ENCODE measurements at regions not wholly inside any gene's neighbourhood (a gene's known extent, or its start where the extent isn't known, plus 50 kb on each side); places are given as distances from the start of the nearest gene placed in this dataset.

DNA sequence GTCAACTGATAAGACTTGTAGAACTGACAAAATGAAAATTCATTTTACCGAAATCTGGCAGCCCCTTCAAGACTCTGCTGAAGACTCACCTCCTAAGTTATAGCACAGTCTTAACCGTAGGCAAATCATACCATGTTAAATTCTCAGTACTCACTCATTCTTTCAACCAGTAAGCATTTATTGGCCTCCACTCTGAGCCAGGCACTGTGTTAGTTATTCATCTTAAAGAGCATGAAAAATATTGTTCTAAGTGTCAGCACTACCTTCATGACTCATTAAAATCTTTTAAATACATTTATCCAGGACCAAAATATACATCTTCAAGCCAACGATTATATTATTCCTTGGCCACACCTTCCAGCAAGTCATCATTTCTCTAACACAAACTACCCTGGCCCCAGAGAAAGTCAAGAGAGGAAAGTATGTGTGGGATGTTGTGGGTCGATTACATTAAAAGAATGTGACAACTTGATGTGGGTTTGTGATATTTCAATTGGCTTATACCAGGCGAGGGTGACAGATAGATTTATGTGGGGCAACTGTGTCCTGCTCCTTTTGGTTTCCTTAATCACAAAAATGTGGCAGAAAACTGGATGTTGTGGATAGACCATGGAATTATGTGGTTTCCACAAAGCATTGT is 55.0 kb downstream of the TMEM30B start:
- DNase-seq (ENCODE audit: low spot score), result no peak

DNA sequence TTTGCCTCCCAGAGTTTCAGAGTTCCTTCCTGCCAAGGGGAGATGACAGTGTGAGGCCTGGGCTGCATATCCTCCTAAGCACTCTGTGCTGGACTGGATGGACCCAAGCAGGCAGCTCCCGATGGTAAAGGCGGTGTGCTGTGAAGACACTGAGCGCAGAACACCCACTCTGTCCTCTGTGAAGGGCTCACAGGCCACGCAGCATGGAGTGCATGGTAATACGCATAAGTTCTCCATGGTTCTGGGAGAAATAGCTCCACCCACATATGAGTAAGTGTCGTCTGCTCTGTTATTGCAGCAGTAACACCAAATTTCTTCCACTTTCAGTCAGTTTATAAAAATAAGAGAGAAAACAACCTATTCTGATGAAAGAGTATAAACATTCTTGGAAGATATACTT is 55.8 kb downstream of the TMEM30B start:
- no peak for DNase-seq (ENCODE audit: low spot score)

DNA sequence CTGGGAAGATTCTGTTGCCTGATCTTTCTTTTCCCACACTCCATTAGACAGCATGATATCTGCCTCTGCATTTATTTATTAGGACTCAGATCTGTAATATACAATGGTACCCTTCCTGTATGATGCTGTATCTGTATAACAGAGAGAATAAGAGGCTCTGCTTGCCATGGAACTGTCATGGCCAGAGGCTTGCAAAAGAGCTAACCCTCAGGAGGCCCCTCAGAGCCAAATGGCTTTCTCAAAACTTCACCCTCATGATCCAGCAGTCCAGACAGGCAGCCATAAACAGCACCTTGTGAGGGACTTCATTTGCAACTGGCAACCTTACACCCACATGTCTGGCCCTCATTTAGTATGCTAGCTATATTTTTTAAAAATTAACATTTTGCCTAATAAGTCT is 57.6 kb downstream of the TMEM30B start:
- DNase-seq (ENCODE audit: low spot score), result no peak

DNA sequence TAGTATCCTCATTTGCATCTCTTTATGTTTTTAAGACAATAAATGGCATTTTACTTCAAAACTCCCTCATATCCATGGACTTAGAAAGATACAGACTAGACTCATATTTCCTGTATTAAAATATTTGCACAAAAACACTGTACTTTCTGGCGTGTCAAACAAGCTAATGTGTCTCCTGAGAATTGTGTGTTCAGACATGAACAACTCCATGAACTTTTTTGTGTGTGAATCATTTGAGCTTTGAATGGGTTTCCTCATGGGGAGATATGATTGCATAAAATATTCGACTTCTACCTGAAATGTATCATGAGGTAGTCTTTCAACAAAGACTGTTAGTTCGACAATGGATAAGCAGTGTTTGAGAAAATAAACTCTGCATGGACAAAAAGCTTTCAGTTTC is 58.8 kb downstream of the TMEM30B start:
- DNase-seq (ENCODE audit: low spot score), result no peak

DNA sequence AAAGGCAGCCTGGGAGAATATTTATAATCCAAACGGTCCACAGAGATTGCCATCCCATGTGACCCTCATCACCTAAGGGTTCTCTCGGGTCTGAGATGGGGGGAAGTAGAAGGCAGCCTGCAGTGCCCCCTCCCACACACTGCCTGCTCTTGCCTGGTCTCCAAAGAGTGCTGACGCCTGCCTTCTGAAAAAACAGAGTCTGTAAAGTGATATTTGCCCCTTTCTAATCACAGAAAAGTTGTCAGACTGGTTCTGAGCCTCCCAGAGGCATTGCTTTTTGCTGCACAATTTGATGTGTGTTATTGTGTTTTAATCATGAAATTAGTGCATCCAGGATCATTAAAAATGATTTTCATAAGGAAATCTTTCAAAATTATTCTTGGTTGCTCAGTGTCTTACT is 59.2 kb downstream of the TMEM30B start:
- no peak for DNase-seq (ENCODE audit: low spot score)

DNA sequence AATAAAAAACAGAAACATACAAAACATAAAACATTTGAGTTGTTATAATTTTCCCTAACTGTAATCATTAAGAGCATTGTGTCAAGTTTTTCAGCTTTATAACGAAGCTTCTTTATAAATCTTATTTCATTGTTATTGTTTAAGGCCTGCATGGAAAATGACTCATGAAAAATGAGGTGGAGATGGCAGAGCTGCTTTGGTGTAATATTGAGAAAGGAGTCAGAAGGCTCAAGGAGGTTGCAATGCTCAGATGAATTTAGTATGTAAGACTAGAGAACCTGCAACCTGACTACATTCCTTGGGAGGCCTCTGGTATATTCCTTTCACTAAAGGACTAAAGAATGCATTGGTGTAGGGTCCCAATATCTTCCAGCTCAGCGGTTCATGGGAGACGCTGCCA is 61.5 kb downstream of the TMEM30B start:
- DNase-seq (ENCODE audit: low spot score), result no peak

DNA sequence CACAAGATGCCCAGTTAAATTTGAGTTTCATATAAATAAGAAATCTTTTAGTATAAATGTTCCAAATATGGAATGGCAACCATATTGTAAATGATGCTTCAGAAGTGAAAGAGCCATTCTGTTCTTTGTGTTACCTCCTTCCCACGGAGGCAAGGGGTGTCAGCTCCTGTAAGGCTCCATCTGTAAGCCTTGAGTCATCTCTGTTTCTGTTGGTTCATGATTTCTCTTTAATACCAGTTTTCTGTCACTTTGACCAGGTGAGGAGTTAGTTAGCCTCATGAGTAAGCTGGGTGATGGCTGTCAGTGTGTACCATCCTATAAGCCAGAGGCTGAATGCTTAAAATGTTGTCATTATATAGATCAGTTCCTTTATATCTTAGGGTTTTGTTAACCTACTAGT is 61.9 kb downstream of the TMEM30B start:
- DNase-seq (ENCODE audit: low spot score), result no peak

DNA sequence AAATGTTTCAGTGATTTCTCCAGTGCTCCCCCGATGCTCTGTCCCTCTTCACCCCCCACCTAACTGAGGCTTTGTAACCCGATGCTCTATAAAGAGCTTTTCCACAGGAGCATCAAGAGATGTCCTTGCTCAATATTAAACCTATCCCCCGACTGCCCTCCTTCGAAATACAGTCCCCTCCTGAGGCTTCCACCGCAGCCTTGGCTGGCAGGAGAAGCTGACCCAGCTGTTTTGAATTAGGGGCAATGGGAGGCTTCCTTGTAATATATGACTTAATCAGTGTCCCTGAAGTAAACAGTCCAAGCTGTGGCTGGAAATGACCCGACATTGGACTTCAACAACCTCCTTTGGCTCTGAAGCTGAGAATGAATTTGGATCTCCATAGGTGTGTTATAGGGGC is 62.4 kb downstream of the TMEM30B start:
- DNase-seq (ENCODE audit: low spot score), result no peak

DNA sequence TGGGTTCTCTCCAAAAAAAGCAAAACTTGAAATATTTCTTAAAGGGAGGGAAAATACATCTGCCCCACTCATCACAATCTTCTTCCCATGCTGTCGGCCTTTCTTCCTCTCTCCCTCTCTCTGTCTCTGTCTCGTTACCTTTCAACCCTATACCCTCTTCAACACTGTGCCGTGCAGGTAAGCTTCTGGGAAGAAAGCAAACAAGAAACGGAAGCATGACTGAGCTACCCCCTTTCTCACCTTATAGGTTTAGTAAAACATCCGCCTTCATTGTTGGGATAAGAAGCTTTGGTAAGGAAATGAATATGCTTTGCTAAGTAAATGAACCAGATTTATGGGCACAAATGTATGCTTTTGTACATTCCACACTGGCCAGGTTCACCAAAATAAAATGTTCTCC is 63.0 kb downstream of the TMEM30B start:
- DNase-seq (ENCODE audit: low spot score), result no peak

DNA sequence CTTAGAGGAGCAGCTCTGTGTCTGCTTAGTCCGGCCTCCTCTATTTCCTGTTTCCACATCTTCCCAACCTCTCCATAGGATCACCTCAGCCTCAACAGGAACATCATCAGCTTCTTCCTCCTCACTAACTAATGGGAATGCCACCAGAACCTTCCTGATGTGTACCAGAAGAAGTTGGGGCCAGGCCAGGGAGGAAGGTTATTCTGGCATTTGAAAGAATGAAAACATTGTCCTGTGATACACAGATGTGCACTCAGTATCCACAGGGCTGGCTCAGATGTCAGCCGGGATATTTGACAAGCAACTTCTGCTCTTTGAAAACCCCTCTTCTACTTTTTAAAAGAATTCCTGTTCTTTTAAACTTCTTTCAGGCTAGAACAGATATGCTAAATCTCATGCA is 63.6 kb downstream of the TMEM30B start:
- DNase-seq (ENCODE audit: low spot score), result no peak

DNA sequence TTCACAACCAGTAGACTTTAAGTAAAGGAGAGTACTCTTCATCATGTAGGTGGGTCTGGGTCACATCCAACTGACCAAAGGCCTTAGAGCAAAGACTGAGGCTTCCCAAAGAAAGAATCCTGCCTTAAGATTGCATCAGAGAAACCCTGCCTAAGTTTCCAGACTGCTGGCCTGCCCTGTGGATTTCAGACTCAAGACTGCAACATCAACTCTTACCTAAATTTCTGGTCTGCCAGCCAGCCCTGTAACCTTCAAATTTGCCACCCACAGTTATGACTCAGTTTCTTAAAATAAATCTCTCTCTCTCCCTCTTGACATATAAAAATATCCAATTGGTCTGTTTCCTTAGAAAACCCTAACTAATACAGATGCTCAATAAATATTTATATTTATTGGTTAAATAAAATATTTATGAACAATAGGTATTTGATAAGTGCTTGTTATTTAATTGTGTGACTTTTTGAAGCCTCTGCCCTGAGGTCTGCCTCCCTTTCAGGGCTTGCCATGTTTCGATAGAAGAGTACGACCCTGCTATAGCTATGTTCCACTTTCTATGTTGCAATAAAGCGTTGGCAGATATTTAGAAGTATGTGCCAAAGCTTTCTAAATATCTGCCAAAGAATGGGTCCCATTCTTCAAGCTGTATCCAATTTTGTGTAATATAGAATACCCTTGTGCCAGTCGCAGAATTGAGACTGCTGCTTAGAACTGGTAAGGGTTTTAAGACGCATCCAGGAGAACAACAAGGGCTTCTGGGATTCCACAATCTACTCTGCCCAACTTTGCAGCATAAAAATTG is 65.7 kb downstream of the TMEM30B start:
- no peak for DNase-seq (ENCODE audit: low spot score)

DNA sequence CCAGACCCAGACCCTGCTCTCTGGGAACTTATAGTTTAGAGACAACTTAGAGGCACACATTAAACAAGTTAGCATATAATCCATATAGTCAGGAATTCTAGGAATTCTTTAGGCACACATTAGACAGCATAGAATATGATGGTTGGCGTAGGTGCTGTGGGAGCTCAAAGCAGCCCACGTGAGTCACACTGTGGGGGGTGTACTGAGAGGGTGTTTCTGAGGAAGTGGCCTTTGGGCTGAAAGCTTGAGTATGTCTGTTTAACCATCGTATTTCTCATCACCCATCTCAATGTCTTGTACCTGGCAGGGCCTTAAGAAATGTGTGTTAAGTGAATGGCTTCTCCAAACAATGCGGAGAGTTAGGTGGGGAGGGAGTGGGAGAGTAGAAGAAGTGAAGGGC is 67.2 kb downstream of the TMEM30B start:
- DNase-seq (ENCODE audit: low spot score), result no peak

DNA sequence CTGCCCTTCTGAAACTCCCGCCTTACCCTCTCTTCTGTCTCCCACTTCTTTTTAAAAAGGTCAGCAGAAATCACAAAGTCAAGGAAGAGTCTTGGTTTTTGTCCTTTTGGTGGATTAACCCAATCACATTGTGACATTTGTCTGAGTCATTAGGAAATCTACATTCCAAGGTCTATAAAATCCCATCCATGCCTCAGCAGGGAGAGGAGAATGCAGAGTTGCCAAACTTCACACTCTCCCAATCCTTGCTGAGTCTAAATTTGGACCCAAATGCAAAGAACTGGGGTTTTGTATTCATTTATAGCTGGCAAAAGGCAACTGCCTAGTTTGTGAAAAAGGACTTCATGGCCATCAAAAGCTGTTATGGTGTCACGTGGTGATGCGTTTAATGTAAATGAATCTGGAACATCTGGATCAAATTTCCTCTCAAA is 67.9 kb downstream of the TMEM30B start:
- no peak for DNase-seq (ENCODE audit: low spot score)

DNA sequence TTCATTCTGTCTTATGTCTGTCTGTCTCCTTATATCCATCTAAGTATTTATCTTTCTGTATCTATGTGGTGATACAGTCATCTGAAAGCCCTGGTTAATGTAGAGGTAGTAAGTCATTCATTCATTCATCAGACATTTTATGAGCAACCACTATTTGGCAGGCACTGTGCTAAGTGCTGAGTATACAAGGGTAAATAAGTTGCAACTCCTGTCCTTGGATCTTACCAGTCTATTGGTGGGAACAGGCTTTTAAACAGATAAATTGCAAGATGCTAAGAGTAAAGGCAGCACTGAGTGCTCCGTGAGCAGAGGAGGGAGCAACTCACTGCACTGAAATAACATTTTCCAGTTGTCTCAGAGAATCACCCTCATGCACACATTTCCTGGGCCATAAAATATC is 68.6 kb downstream of the TMEM30B start:
- DNase-seq (ENCODE audit: low spot score), result no peak

DNA sequence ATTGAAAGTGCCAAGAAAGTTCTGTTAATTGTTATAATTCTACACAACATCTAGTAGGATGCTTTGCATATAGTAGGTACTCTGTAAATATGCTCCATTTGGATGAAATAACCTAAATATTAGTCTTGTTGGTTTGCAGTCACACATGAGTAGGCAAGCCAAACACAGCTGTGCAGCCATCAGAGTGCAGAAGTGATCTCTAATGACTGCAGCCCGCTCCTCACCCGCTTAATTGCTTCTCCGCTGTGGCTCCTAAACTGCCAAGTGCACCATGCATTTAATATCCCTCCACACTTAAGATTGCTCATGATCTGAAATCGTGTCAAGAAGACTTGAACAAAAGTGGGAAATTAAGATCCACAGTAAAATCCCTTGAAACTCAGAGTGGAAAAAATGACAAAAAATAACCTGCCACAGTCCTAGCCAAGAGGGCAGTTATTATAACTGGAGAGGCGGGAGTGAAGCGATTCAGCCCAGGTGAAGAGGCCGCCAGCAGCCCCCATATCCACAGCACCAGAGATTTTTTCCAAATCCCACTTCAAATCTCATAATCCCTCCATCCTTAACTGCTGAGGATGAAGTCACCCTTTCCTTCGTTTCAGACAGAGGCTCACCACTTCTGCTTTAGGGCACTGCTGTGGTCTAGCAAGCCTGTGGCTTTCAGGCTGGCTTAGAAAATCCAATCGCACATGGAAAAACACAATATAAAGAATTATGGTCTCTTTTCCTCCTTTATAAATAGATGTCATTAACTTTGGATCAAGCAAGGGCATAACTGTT is 69.5 kb downstream of the TMEM30B start:
- no peak for DNase-seq (ENCODE audit: low spot score)

DNA sequence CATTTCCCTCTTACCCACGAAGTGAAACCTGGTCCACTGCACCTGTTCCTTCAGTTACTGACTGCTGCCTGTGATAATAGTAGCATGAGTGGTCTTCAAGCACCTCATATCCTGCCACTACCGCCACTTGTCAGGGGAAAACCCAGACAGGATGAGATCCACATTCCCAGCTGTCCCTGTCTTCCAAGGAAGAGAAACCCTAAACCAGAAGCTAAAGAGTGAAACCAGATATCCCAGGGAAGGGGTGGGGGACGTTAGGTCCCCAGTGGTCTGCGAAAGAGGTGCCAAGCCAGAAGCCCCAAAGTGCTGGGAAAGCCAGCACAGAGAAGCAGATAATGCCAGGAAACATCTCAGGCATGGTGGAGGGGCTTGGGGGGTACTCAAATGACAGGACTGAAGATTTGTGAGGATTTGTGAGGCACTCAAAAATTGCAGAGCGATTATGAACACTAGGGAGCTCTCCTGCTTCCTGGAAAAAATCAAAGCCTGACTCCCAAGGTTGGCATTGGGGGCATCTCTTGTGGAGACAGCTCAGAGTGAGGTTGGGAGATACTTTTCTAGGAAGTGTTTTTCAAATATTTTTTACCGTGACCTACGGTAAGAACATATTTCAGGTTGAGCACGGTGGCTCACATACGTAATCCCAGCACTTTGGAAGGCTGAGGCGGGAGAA is 77.9 kb downstream of the TMEM30B start:
- DNase-seq (ENCODE audit: low spot score), result no peak

DNA sequence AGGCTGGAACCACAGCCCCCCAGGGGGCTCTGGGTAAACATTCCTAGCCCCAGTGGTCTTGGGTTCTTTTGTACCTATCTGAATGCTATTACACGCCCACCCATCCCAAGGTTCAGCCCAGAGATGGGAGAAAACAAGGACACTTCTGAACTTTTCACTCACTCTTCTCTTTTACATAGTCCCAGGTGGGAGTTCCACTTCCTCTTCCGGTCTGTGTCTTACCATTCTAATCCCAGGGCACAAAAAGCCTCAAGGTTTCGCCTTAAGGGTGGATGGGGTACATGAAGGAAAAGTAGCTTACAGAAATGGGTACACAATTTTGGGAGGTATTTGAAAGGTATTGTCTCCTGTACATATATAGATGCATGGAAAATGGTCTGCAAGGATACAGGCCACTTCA is 79.0 kb downstream of the TMEM30B start:
- DNase-seq (ENCODE audit: low spot score), result no peak

DNA sequence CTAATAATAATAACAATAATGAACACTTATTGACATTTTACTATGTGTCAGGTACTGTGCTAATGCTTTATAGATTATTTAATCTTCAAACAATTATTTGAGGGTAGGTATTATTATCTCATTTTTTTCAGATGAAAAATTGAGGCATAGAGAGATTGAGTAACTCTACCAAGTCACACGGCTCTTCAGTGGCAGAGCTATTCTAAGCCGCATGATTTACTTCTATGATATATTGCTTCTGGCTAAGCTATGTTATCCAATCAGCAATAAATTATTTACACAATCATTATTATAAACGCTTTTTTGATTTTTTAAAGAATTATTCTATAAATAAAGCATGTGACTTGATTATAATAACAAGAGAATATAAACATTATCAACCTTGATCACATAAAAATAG is 80.0 kb downstream of the TMEM30B start:
- no peak for DNase-seq (ENCODE audit: low spot score)

DNA sequence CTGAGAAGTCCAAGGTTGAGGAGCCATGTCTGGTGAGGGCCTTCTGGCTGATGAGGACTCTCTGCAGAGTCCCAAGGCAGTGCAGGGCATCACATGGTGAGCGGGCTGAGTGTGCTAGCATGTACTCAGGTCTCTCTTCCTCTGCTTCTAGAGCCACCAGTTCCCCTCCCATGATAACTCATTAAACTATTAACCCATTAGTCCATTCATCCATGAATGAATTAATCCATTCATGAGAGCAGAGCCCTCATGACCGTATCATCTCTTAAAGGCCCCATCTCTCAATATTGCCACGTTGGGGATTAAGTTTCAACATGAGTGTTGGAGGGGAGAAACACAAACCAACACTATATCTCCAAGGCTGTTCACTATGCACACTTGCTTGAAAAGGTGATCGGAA is 83.7 kb downstream of the TMEM30B start:
- DNase-seq (ENCODE audit: low spot score), result no peak

DNA sequence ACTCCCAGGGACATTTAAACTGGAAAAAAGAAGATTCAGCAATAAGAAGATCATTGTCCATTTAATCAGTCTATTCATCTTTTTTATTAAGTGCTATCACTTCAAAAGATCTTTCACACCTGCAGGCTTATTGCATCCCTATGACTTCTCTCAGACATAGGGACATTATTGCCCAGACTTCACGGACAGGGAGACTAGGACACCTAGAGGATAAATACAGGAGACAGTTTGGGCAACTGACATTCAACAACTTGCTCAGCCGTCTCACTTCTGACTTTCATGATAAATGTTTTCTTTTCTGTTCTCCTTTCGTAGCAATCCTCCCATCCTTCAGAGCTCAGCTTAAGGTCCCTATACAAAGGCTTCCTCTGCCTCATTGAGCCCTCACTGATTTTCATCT is 84.3 kb downstream of the TMEM30B start:
- DNase-seq (ENCODE audit: low spot score), result no peak

DNA sequence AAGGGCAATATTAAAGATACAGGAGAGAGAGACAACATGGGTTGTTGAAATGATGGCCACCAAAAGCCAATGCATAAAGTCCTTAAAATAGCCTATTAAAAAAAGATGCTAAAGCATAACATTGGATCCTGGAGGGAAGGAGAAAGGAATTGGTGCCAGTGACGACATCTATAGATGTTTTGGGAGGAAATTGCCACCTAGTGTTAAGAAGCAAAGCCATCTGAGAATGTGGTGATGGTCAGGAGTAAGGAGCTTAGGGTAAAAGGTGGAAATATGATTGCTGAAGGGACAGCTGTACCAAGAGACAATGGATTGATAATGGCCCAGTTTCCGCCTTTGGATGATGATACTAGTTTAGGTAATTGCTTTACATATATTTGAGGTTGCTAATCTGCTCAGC is 85.1 kb downstream of the TMEM30B start:
- DNase-seq (ENCODE audit: low spot score), result no peak

DNA sequence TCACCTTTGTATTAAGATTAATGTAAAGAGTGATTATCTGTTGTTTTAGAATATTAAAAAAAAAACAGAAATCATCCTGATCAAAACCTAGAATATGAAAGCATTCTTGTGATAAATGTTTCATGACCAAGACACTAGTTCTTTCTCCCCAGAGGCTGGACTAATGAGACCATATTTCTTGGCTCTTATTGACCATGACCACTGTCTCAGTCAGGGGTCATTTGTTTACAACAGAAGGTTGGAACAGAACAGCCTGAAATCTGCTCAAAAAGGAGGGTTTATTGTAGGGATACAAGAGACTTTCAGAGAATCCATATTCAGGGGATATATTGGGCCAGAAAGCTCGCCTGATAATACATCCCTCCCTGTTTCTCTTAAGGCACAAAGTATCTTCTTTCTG is 87.7 kb downstream of the TMEM30B start:
- no peak for DNase-seq (ENCODE audit: low spot score)

DNA sequence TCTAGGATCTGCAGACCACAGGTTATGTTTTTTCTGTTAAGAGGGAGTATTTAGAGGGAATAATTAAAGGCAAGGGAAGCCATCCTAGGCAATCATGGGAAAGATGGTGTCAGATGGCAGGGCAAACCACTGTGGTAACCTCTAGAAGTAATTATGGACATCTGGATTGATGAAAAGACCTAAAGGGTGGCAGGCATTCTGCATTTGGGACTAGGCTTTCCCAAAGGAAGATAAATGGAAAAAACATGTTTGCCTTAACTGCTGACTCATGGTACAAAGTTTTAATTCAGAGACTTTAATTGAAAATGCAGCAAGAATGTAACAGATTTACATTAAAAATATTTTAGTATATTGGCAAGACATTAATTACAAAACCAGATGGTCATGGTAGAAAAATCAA is 88.1 kb downstream of the TMEM30B start:
- no peak for DNase-seq (ENCODE audit: low spot score)

All from iPS-NIHi11 (cell line).